GM19372 (cell line): ENCODE measurements at regions not wholly inside any gene's neighbourhood (a gene's known extent, or its start where the extent isn't known, plus 50 kb on each side); places are given as distances from the start of the nearest gene placed in this dataset.
"Not testable (repeated sequence)": the region's sequence is repeated elsewhere in the genome, so short reads cannot be mapped to it uniquely, and the experiment has no call there.

Experiments
- ATAC-seq: cut with Tn5 transposase; IDR thresholded peaks from one replicate; pipeline ENCODE4 v1.9.1; 2021; ENCODE audit warnings: mild to moderate bottlenecking, low read depth, moderate library complexity; ENCODE audit not compliant: unreplicated experiment

- no peak for ATAC-seq
Observed at GRCh38 chr12:20006871-20007730, 361.2 kb upstream of the PDE3A start.

- ATAC-seq, result not testable (repeated sequence)
Observed at GRCh38 chr12:20009965-20010364, 358.4 kb upstream of the PDE3A start.

GRCh38 chr12:20011200-20011599 lies 357.1 kb upstream of the PDE3A start:
- ATAC-seq, result no peak

GRCh38 chr12:20017802-20018201 lies 350.5 kb upstream of the PDE3A start:
- no peak for ATAC-seq

GRCh38 chr12:20018406-20018805 lies 349.9 kb upstream of the PDE3A start:
- ATAC-seq, result no peak

GRCh38 chr12:20024194-20024593 lies 344.1 kb upstream of the PDE3A start:
- ATAC-seq, result no peak

- ATAC-seq, result no peak
Observed at GRCh38 chr12:20028033-20028432, 340.3 kb upstream of the PDE3A start.

- ATAC-seq, result no peak
Observed at GRCh38 chr12:20030826-20031225, 337.5 kb upstream of the PDE3A start.

GRCh38 chr12:20039562-20039961 lies 328.8 kb upstream of the PDE3A start:
- ATAC-seq, result no peak

GRCh38 chr12:20040184-20040583 lies 328.2 kb upstream of the PDE3A start:
- no peak for ATAC-seq

GRCh38 chr12:20040831-20041230 lies 327.5 kb upstream of the PDE3A start:
- no peak for ATAC-seq

GRCh38 chr12:20044351-20044750 lies 324.0 kb upstream of the PDE3A start:
- no peak for ATAC-seq

GRCh38 chr12:20044846-20045245 lies 323.5 kb upstream of the PDE3A start:
- no peak for ATAC-seq

GRCh38 chr12:20047901-20048300 lies 320.4 kb upstream of the PDE3A start:
- no peak for ATAC-seq

GRCh38 chr12:20050221-20050620 lies 318.1 kb upstream of the PDE3A start:
- no peak for ATAC-seq

- ATAC-seq, result no peak
Observed at GRCh38 chr12:20053782-20054181, 314.6 kb upstream of the PDE3A start.

GRCh38 chr12:20055856-20056255 lies 312.5 kb upstream of the PDE3A start:
- ATAC-seq, result no peak

- no peak for ATAC-seq
Observed at GRCh38 chr12:20057398-20057797, 310.9 kb upstream of the PDE3A start.

GRCh38 chr12:20063116-20063515 lies 305.2 kb upstream of the PDE3A start:
- no peak for ATAC-seq

GRCh38 chr12:20077618-20078017 lies 290.7 kb upstream of the PDE3A start:
- no peak for ATAC-seq

- ATAC-seq, result no peak
Observed at GRCh38 chr12:20089077-20089476, 279.3 kb upstream of the PDE3A start.

GRCh38 chr12:20093190-20093810 lies 275.0 kb upstream of the PDE3A start:
- not testable (repeated sequence) for ATAC-seq
